HG02623 (cell line): ENCODE measurements at regions not wholly inside any gene's neighbourhood (a gene's known extent, or its start where the extent isn't known, plus 50 kb on each side); places are given as distances from the start of the nearest gene placed in this dataset.

Experiments used
- ATAC-seq: cut with Tn5 transposase; IDR thresholded peaks from one replicate; pipeline ENCODE4 v1.9.1; 2021; ENCODE audit warnings: moderate library complexity; ENCODE audit not compliant: unreplicated experiment

GRCh38 chr20:24790746-24791283 lies 158.3 kb upstream of the CST7 start:
- no peak for ATAC-seq

- ATAC-seq = no peak
Measured at GRCh38 chr20:24791953-24792352, 157.1 kb upstream of the CST7 start.

- no peak for ATAC-seq
Measured at GRCh38 chr20:24792641-24793495, 156.2 kb upstream of the CST7 start.

- ATAC-seq = no peak
Measured at GRCh38 chr20:24795436-24795835, 153.6 kb upstream of the CST7 start.

GRCh38 chr20:24796236-24796635 lies 152.8 kb upstream of the CST7 start:
- ATAC-seq = no peak

GRCh38 chr20:24797113-24797512 lies 152.0 kb upstream of the CST7 start:
- ATAC-seq = no peak

- no peak for ATAC-seq
Measured at GRCh38 chr20:24797745-24798655, 151.1 kb upstream of the CST7 start.

GRCh38 chr20:24798930-24799705 lies 150.0 kb upstream of the CST7 start:
- no peak for ATAC-seq

GRCh38 chr20:24799971-24800580 lies 149.0 kb upstream of the CST7 start:
- no peak for ATAC-seq

GRCh38 chr20:24802286-24802820 lies 146.7 kb upstream of the CST7 start:
- ATAC-seq = no peak

- no peak for ATAC-seq
Measured at GRCh38 chr20:24804481-24805206, 144.4 kb upstream of the CST7 start.

GRCh38 chr20:24805456-24806238 lies 143.4 kb upstream of the CST7 start:
- ATAC-seq = no peak

GRCh38 chr20:24806705-24807676 lies 142.1 kb upstream of the CST7 start:
- no peak for ATAC-seq

- ATAC-seq = no peak
Measured at GRCh38 chr20:24808616-24809015, 140.5 kb upstream of the CST7 start.

- no peak for ATAC-seq
Measured at GRCh38 chr20:24809606-24810005, 139.5 kb upstream of the CST7 start.

GRCh38 chr20:24810676-24811407 lies 138.2 kb upstream of the CST7 start:
- no peak for ATAC-seq

- no peak for ATAC-seq
Measured at GRCh38 chr20:24812373-24812772, 136.7 kb upstream of the CST7 start.
